ENCODE measurements at regions not wholly inside any gene's neighbourhood (a gene's known extent, or its start where the extent isn't known, plus 50 kb on each side); places are given as distances from the start of the nearest gene placed in this dataset.

- no peak for DNase-seq (ENCODE audit: low read depth in 2 of 2)
These were observed 1381.8 kb downstream of the MRPL39 start for GRCh38 chr21:24225431-24225830.

- DNase-seq (ENCODE audit: low read depth in 2 of 2): no peak
These were observed 1382.9 kb downstream of the MRPL39 start for GRCh38 chr21:24224422-24224821.

GRCh38 chr21:24223624-24224023 is 1383.7 kb downstream of the MRPL39 start:
- no peak for DNase-seq (ENCODE audit: low read depth in 2 of 2)

- no peak for DNase-seq (ENCODE audit: low read depth in 2 of 2)
These were observed 1384.6 kb downstream of the MRPL39 start for GRCh38 chr21:24222676-24223075.

- no peak for DNase-seq (ENCODE audit: low read depth in 2 of 2)
These were observed 1386.8 kb downstream of the MRPL39 start for GRCh38 chr21:24220446-24220845.

- no peak for DNase-seq (ENCODE audit: low read depth in 2 of 2)
These were observed 1390.1 kb downstream of the MRPL39 start for GRCh38 chr21:24217151-24217550.

- DNase-seq (ENCODE audit: low read depth in 2 of 2): no peak
These were observed 1397.2 kb downstream of the MRPL39 start for GRCh38 chr21:24210130-24210529.

- no peak for DNase-seq (ENCODE audit: low read depth in 2 of 2)
These were observed 1398.6 kb downstream of the MRPL39 start for GRCh38 chr21:24208562-24209260.

GRCh38 chr21:24205319-24205718 is 1402.0 kb downstream of the MRPL39 start:
- DNase-seq (ENCODE audit: low read depth in 2 of 2): no peak

- DNase-seq (ENCODE audit: low read depth in 2 of 2): no peak
These were observed 1402.6 kb downstream of the MRPL39 start for GRCh38 chr21:24204641-24205040.

GRCh38 chr21:24200052-24200451 is 1407.2 kb downstream of the MRPL39 start:
- no peak for DNase-seq (ENCODE audit: low read depth in 2 of 2)

- no peak for DNase-seq (ENCODE audit: low read depth in 2 of 2)
These were observed 1409.4 kb downstream of the MRPL39 start for GRCh38 chr21:24197923-24198322.

GRCh38 chr21:24197132-24197643 is 1410.1 kb downstream of the MRPL39 start:
- no peak for DNase-seq (ENCODE audit: low read depth in 2 of 2)

GRCh38 chr21:24188506-24188905 is 1418.8 kb downstream of the MRPL39 start:
- DNase-seq (ENCODE audit: low read depth in 2 of 2): no peak

GRCh38 chr21:24183077-24183476 is 1424.2 kb downstream of the MRPL39 start:
- no peak for DNase-seq (ENCODE audit: low read depth in 2 of 2)

GRCh38 chr21:24179110-24179509 is 1428.2 kb downstream of the MRPL39 start:
- no peak for DNase-seq (ENCODE audit: low read depth in 2 of 2)

GRCh38 chr21:24175106-24175505 is 1432.2 kb downstream of the MRPL39 start:
- no peak for DNase-seq (ENCODE audit: low read depth in 2 of 2)

- no peak for DNase-seq (ENCODE audit: low read depth in 2 of 2)
These were observed 1435.5 kb downstream of the MRPL39 start for GRCh38 chr21:24171736-24172135.

GRCh38 chr21:24163539-24163938 is 1443.7 kb downstream of the MRPL39 start:
- no peak for DNase-seq (ENCODE audit: low read depth in 2 of 2)

- no peak for DNase-seq (ENCODE audit: low read depth in 2 of 2)
These were observed 1446.8 kb downstream of the MRPL39 start for GRCh38 chr21:24160528-24160927.

- DNase-seq (ENCODE audit: low read depth in 2 of 2): no peak
These were observed 1454.1 kb downstream of the MRPL39 start for GRCh38 chr21:24153137-24153536.

- no peak for DNase-seq (ENCODE audit: low read depth in 2 of 2)
These were observed 1456.5 kb downstream of the MRPL39 start for GRCh38 chr21:24150753-24151152.

- no peak for DNase-seq (ENCODE audit: low read depth in 2 of 2)
These were observed 1458.8 kb downstream of the MRPL39 start for GRCh38 chr21:24148461-24148860.

- no peak for DNase-seq (ENCODE audit: low read depth in 2 of 2)
These were observed 1459.6 kb downstream of the MRPL39 start for GRCh38 chr21:24147674-24148073.

Measured in stimulated activated CD4-positive, alpha-beta T cell treated with anti-CD3 and anti-CD28 coated beads, Interleukin-1b, Interleukin-23, amount 100 ng/mL, for 1 hour (primary cell).